IMR-90 (cell line): ENCODE measurements at regions not wholly inside any gene's neighbourhood (a gene's known extent, or its start where the extent isn't known, plus 50 kb on each side); places are given as distances from the start of the nearest gene placed in this dataset.

ENCODE experiments used
- ATAC-seq: fragments of 200-7000 bp; cut with Tn5 transposase; 2 replicates; pipeline ENCODE4 v1.9.1; 2020; ENCODE audit warnings: low read depth, mild to moderate bottlenecking, moderate library complexity
- BruUV-seq: library from RNA; stranded (reverse); fragments of 400-500 nt; replicated peaks from 2 replicates; lab custom pipeline; 2021; lab: Mats Ljungman, UMichigan
- CTCF ChIA-PET: fragments of 300-600 bp; formaldehyde crosslinking; extraction: SDS; loops from one replicate; lab custom pipeline; 2021; ENCODE audit warnings: antibody characterized with exemption; lab: Yijun Ruan, JAX
- POLR2A ChIA-PET: fragments of 300-600 bp; sonication (Branson Sonifier 250); formaldehyde crosslinking; loops from one replicate; lab custom pipeline; 2022; ENCODE audit warnings: antibody characterized with exemption; ENCODE audit not compliant: unreplicated experiment; lab: Charles Lee
- DNase-seq: peaks from one replicate; pipeline ENCODE4 v3.0.0; 2013
- H2AFZ ChIP-seq: replicated peaks from 2 replicates; pipeline ENCODE3; 2013; ENCODE audit warnings: low read length, mild to moderate bottlenecking; ENCODE audit not compliant: poor library complexity
- H2AK5ac ChIP-seq: 2 replicates; pipeline ENCODE4 v1.6.1; 2013; ENCODE audit warnings: low read depth, low read length, inconsistent platforms
- H2AK9ac ChIP-seq: replicated peaks from 2 replicates; pipeline ENCODE3; 2013; ENCODE audit warnings: mild to moderate bottlenecking, low read depth, low read length, moderate library complexity; ENCODE audit not compliant: poor library complexity
- H2BK120ac ChIP-seq: 2 replicates; pipeline ENCODE4 v1.6.1; 2013; ENCODE audit warnings: low read depth, low read length, inconsistent platforms
- H2BK15ac ChIP-seq: 3 replicates; pipeline ENCODE4 v1.6.1; 2013; ENCODE audit warnings: low read depth, low read length, inconsistent platforms
- H2BK20ac ChIP-seq: 2 replicates; pipeline ENCODE4 v1.6.1; 2013; ENCODE audit warnings: low read depth, mild to moderate bottlenecking, inconsistent platforms, low read length, moderate library complexity
- H2BK5ac ChIP-seq: 2 replicates; pipeline ENCODE4 v1.6.1; 2013; ENCODE audit warnings: mild to moderate bottlenecking, low read depth, low read length, inconsistent platforms; ENCODE audit not compliant: poor library complexity, severe bottlenecking
- H3K14ac ChIP-seq: replicated peaks from 2 replicates; pipeline ENCODE4 v1.6.1; 2013; ENCODE audit warnings: low read depth, low read length, inconsistent platforms
- H3K18ac ChIP-seq: 2 replicates; pipeline ENCODE4 v1.6.1; 2013; ENCODE audit warnings: low read depth, low read length, control low read depth
- H3K23ac ChIP-seq: 2 replicates; pipeline ENCODE4 v1.6.1; 2013; ENCODE audit warnings: low read depth, low read length, inconsistent platforms
- H3K27ac ChIP-seq: 2 replicates; pipeline ENCODE4 v1.5.1; 2013; ENCODE audit warnings: mild to moderate bottlenecking, control low read depth, low read length; ENCODE audit not compliant: insufficient read depth
- H3K27me3 ChIP-seq: 2 replicates; pipeline ENCODE4 v1.6.1; 2013; ENCODE audit warnings: low read length; ENCODE audit not compliant: control insufficient read depth, insufficient read depth
- H3K36me3 ChIP-seq: 2 replicates; pipeline ENCODE4 v1.6.1; 2013; ENCODE audit warnings: low read length, mixed read lengths; ENCODE audit not compliant: control insufficient read depth, insufficient read depth
- H3K4ac ChIP-seq: 2 replicates; pipeline ENCODE4 v1.6.1; 2013; ENCODE audit warnings: low read depth, low read length, inconsistent platforms
- H3K4me1 ChIP-seq: 2 replicates; pipeline ENCODE4 v1.6.1; 2013; ENCODE audit warnings: low read length, mixed read lengths; ENCODE audit not compliant: control insufficient read depth, insufficient read depth
- H3K4me2 ChIP-seq: 2 replicates; pipeline ENCODE4 v1.6.1; 2013; ENCODE audit warnings: low read depth, mild to moderate bottlenecking, control low read depth, low read length, moderate library complexity
- H3K4me3 ChIP-seq: 2 replicates; pipeline ENCODE4 v1.5.1; 2013; ENCODE audit warnings: low read depth, mild to moderate bottlenecking, control low read depth, low read length, moderate library complexity; ENCODE audit not compliant: insufficient read depth
- H3K56ac ChIP-seq: 2 replicates; pipeline ENCODE4 v1.6.1; 2013; ENCODE audit warnings: low read length, inconsistent platforms; ENCODE audit not compliant: insufficient read depth; ENCODE audit errors: extremely low read depth
- H3K79me1 ChIP-seq, 2 experiments: 2 replicates each; pipeline ENCODE4 v1.6.1; 2013; ENCODE audit warnings: low read length in 2 of 2, inconsistent platforms in 1 of 2, low read depth in 1 of 2
- H3K9ac ChIP-seq: 2 replicates; pipeline ENCODE4 v1.6.1; 2013; ENCODE audit warnings: low read depth, low read length, control low read depth
- H3K9me1 ChIP-seq: 2 replicates; pipeline ENCODE4 v1.6.1; 2013; ENCODE audit warnings: low read length, inconsistent platforms; ENCODE audit not compliant: insufficient read depth
- H3K9me3 ChIP-seq: 2 replicates; pipeline ENCODE4 v1.6.1; 2013; ENCODE audit warnings: low read length; ENCODE audit not compliant: control insufficient read depth, insufficient read depth
- H4K20me1 ChIP-seq: 2 replicates; pipeline ENCODE4 v1.6.1; 2013; ENCODE audit warnings: low read length, inconsistent platforms; ENCODE audit not compliant: insufficient read depth
- H4K5ac ChIP-seq: 2 replicates; pipeline ENCODE4 v1.6.1; 2013; ENCODE audit warnings: mild to moderate bottlenecking, low read depth, low read length, control low read depth
- H4K8ac ChIP-seq, 2 experiments: 2 replicates each; pipeline ENCODE4 v1.6.1; 2013; ENCODE audit warnings: low read depth in 2 of 2, low read length in 2 of 2, control low read depth in 1 of 2, inconsistent platforms in 1 of 2
- H4K91ac ChIP-seq: 2 replicates; pipeline ENCODE4 v1.6.1; 2013; ENCODE audit warnings: low read depth, low read length, inconsistent platforms; ENCODE audit not compliant: insufficient read depth
- BHLHE40 ChIP-seq: fragments of 150-350 bp; IDR thresholded peaks from 2 replicates; pipeline ENCODE4 v1.6.1; 2016; ENCODE audit warnings: mild to moderate bottlenecking, low read depth, low read length
- CEBPB ChIP-seq: IDR thresholded peaks from 2 replicates; pipeline ENCODE4 v1.6.1; 2012; ENCODE audit warnings: low read depth, low read length, improper control_type of control experiment
- CTCF ChIP-seq: conservative IDR thresholded peaks from 2 replicates; pipeline ENCODE4 v1.5.1; 2012; ENCODE audit warnings: mild to moderate bottlenecking, low read depth, low read length, improper control_type of control experiment
- ELK1 ChIP-seq: fragments of 150-350 bp; IDR thresholded peaks from 2 replicates; pipeline ENCODE4 v1.6.1; 2016; ENCODE audit warnings: low read depth, mild to moderate bottlenecking, low read length, moderate library complexity, borderline replicate concordance
- MAZ ChIP-seq: IDR thresholded peaks from 2 replicates; pipeline ENCODE4 v1.6.1; 2012; ENCODE audit warnings: low read depth, mild to moderate bottlenecking, low read length, improper control_type of control experiment, moderate library complexity, borderline replicate concordance
- POLR2A ChIP-seq: IDR thresholded peaks from 2 replicates; pipeline ENCODE4 v1.6.1; 2012; ENCODE audit warnings: mild to moderate bottlenecking, low read depth, low read length
- RAD21 ChIP-seq: IDR thresholded peaks from 2 replicates; pipeline ENCODE4 v1.6.1; 2012; ENCODE audit warnings: low read length, improper control_type of control experiment
- RFX5 ChIP-seq: IDR thresholded peaks from 2 replicates; pipeline ENCODE4 v1.8.0; 2012; ENCODE audit warnings: low read depth, mild to moderate bottlenecking, low read length, moderate library complexity
- USF2 ChIP-seq: fragments of 150-350 bp; IDR thresholded peaks from 2 replicates; pipeline ENCODE4 v1.6.1; 2017; ENCODE audit warnings: mild to moderate bottlenecking, antibody characterized with exemption, low read length, low read depth
- WGBS, 2 experiments: methylation state at CpG; one replicate each; pipeline versions ENCODE4 v1.1.5 to v1.1.7; 2013; ENCODE audit warnings: missing lambda C conversion rate in 2 of 2; ENCODE audit not compliant: insufficient read length in 1 of 2; ENCODE audit errors: extremely low coverage in 2 of 2; 5-methylcytosine and 5-hydroxymethylcytosine counted together
- dilution Hi-C: fragments of 300-500 bp; cut with HindIII; formaldehyde crosslinking; loops from one replicate; pipeline ENCODE4 v1.14.3; 2018; ENCODE audit warnings: low sequenced_read_pairs; ENCODE audit not compliant: unreplicated experiment
- in situ Hi-C: fragments of 300-500 bp; cut with MboI; formaldehyde crosslinking; loops from 3 replicates; pipeline ENCODE4 v1.14.3; 2019; ENCODE audit warnings: low sequenced_read_pairs, inconsistent platforms, mixed read lengths
- intact Hi-C: fragments of 100-400 bp; cut with micrococcal nuclease; formaldehyde crosslinking; loops from 2 replicates; pipeline ENCODE4 v1.10.0; 2022

GRCh38 chr7:124428781-124429180, 336.8 kb downstream of the GPR37 start:
- H2BK15ac ChIP-seq = no peak overlapping the region
- no peak overlapping the region for H2AFZ ChIP-seq
- H3K36me3 ChIP-seq = no peaks in the 10 kb centered on the region
- H2AK5ac ChIP-seq = no peak overlapping the region
- dilution Hi-C loops (no loop called here), in situ Hi-C loops (no loop called here), intact Hi-C loops (no loop called here)
- no peak overlapping the region for H3K14ac ChIP-seq
- no peaks in the 10 kb centered on the region for H4K20me1 ChIP-seq
- DNase-seq = no peak
- H2AK9ac ChIP-seq = no peak overlapping the region
- H3K27me3 ChIP-seq = no peaks in the 10 kb centered on the region
- WGBS, 2 experiments = 83% methylated on average over 3 of the region's 7 CpGs; no CpG with 5 or more reads in 1 of the 2 experiments
- no peak overlapping the region for H3K4ac ChIP-seq
- H3K9me3 ChIP-seq = no peaks in the 10 kb centered on the region
- no peaks in the 10 kb centered on the region for H3K79me1 ChIP-seq
- no peak overlapping the region for H3K9ac ChIP-seq
- no peak overlapping the region for H3K4me3 ChIP-seq
- no peak overlapping the region for H2BK120ac ChIP-seq
- CTCF ChIA-PET = no interaction called here
- no peak overlapping the region for H2BK5ac ChIP-seq
- ATAC-seq = no peak
- no peak overlapping the region for H3K18ac ChIP-seq
- H3K56ac ChIP-seq = no peak overlapping the region
- no peak overlapping the region for H4K8ac ChIP-seq
- no peak overlapping the region for H3K23ac ChIP-seq
- no peak overlapping the region for H4K91ac ChIP-seq
- no peak for TF ChIP-seq ELK1
- TF ChIP-seq CTCF = no peak
- no peak for TF ChIP-seq POLR2A
- no peak for TF ChIP-seq RFX5
- TF ChIP-seq MAZ = no peak
- no peak for TF ChIP-seq CEBPB
- TF ChIP-seq USF2 = no peak
- no peak for TF ChIP-seq BHLHE40
- TF ChIP-seq RAD21 = no peak
- BruUV-seq = no TSS peak
- no peak overlapping the region for H3K27ac ChIP-seq
- no peaks in the 10 kb centered on the region for H3K9me1 ChIP-seq
- no peak overlapping the region for H2BK20ac ChIP-seq
- H4K5ac ChIP-seq = no peak overlapping the region
- no peak overlapping the region for H3K4me2 ChIP-seq
- H3K4me1 ChIP-seq = no peaks in the 10 kb centered on the region
- POLR2A ChIA-PET = no interaction called here
